ENCODE measurements at regions not wholly inside any gene's neighbourhood (a gene's known extent, or its start where the extent isn't known, plus 50 kb on each side); places are given as distances from the start of the nearest gene placed in this dataset.

GRCh38 chr1:221237587-221237986 lies 358.3 kb downstream of the HLX start:
- no peak for TF ChIP-seq CTCF (IDR thresholded peaks at IDR 0.05; ENCODE audit: unreplicated experiment)
- DNase-seq (ENCODE audit: low spot score), result no peak
- Mint-ChIP-seq H3K36me3 (ENCODE audit: low read depth, unreplicated experiment) (no peaks in the 10 kb centered on the region), H3K4me1 (ENCODE audit: unreplicated experiment) (no peaks in the 10 kb centered on the region), H3K9me3 (ENCODE audit: unreplicated experiment) (no peaks in the 10 kb centered on the region), H3K27me3 (ENCODE audit: unreplicated experiment) (no peaks in the 10 kb centered on the region), H3K27ac (ENCODE audit: unreplicated experiment) (no peak overlapping the region), H3K4me3 (ENCODE audit: unreplicated experiment) (no peak overlapping the region)

- TF ChIP-seq CTCF (IDR thresholded peaks at IDR 0.05; ENCODE audit: unreplicated experiment), result no peak
- Mint-ChIP-seq H3K4me1 (ENCODE audit: unreplicated experiment) (no peaks in the 10 kb centered on the region), H3K27ac (ENCODE audit: unreplicated experiment) (no peak overlapping the region), H3K4me3 (ENCODE audit: unreplicated experiment) (no peak overlapping the region), H3K36me3 (ENCODE audit: low read depth, unreplicated experiment) (no peaks in the 10 kb centered on the region), H3K27me3 (ENCODE audit: unreplicated experiment) (no peaks in the 10 kb centered on the region), H3K9me3 (ENCODE audit: unreplicated experiment) (no peaks in the 10 kb centered on the region)
- no peak for DNase-seq (ENCODE audit: low spot score)
Measured at GRCh38 chr1:221239181-221239580, 359.9 kb downstream of the HLX start.

GRCh38 chr1:221239792-221240191 lies 360.5 kb downstream of the HLX start:
- Mint-ChIP-seq H3K9me3 (ENCODE audit: unreplicated experiment) (no peaks in the 10 kb centered on the region), H3K36me3 (ENCODE audit: low read depth, unreplicated experiment) (no peaks in the 10 kb centered on the region), H3K27me3 (ENCODE audit: unreplicated experiment) (no peaks in the 10 kb centered on the region), H3K27ac (ENCODE audit: unreplicated experiment) (no peak overlapping the region), H3K4me1 (ENCODE audit: unreplicated experiment) (no peaks in the 10 kb centered on the region), H3K4me3 (ENCODE audit: unreplicated experiment) (no peak overlapping the region)
- no peak for TF ChIP-seq CTCF (IDR thresholded peaks at IDR 0.05; ENCODE audit: unreplicated experiment)
- DNase-seq (ENCODE audit: low spot score), result no peak

GRCh38 chr1:221240690-221241089 lies 361.4 kb downstream of the HLX start:
- H3K9me3 Mint-ChIP-seq (ENCODE audit: unreplicated experiment), result no peaks in the 10 kb centered on the region
- DNase-seq (ENCODE audit: low spot score), result no peak
- H3K4me1 Mint-ChIP-seq (ENCODE audit: unreplicated experiment), result no peaks in the 10 kb centered on the region
- no peak overlapping the region for H3K4me3 Mint-ChIP-seq (ENCODE audit: unreplicated experiment)
- no peaks in the 10 kb centered on the region for H3K27me3 Mint-ChIP-seq (ENCODE audit: unreplicated experiment)
- TF ChIP-seq CTCF (IDR thresholded peaks at IDR 0.05; ENCODE audit: unreplicated experiment), result no peak
- no peaks in the 10 kb centered on the region for H3K36me3 Mint-ChIP-seq (ENCODE audit: low read depth, unreplicated experiment)
- no peak overlapping the region for H3K27ac Mint-ChIP-seq (ENCODE audit: unreplicated experiment)

- Mint-ChIP-seq H3K27me3 (ENCODE audit: unreplicated experiment) (no peaks in the 10 kb centered on the region), H3K4me3 (ENCODE audit: unreplicated experiment) (no peak overlapping the region), H3K9me3 (ENCODE audit: unreplicated experiment) (no peaks in the 10 kb centered on the region), H3K27ac (ENCODE audit: unreplicated experiment) (no peak overlapping the region), H3K36me3 (ENCODE audit: low read depth, unreplicated experiment) (no peaks in the 10 kb centered on the region), H3K4me1 (ENCODE audit: unreplicated experiment) (no peaks in the 10 kb centered on the region)
- TF ChIP-seq CTCF (IDR thresholded peaks at IDR 0.05; ENCODE audit: unreplicated experiment), result no peak
- no peak for DNase-seq (ENCODE audit: low spot score)
Measured at GRCh38 chr1:221241157-221241556, 361.9 kb downstream of the HLX start.

All from endothelial cell (in vitro differentiated cells).